ENCODE measurements at regions not wholly inside any gene's neighbourhood (a gene's known extent, or its start where the extent isn't known, plus 50 kb on each side); places are given as distances from the start of the nearest gene placed in this dataset.

DNA sequence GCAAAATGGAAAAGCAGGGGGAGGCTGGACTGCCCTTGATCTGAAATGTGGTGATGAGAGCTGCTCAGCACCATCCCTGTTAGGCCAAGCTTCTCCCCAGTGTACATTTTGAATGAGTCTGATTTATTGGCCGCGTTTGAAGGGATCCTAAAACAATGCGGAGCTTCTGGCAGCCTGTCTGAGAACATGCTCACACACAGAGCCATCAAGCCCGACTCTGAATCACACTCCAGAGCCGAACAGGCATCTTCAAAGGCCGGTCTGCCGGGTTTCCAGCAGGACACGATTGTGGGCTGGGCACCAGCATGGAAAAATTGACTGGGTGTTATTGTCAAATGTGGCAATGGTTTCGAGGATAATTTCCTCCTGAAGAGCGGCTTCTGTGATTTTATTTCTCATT, 235.9 kb downstream of the TFAP2C start:
- in situ Hi-C loops (cut with HindIII; ENCODE audit: low sequenced_read_pairs), result no loop called here

GRCh38 chr20:56867128-56867527, 238.0 kb downstream of the TFAP2C start:
- in situ Hi-C loops (cut with HindIII; ENCODE audit: low sequenced_read_pairs), result no loop called here

DNA sequence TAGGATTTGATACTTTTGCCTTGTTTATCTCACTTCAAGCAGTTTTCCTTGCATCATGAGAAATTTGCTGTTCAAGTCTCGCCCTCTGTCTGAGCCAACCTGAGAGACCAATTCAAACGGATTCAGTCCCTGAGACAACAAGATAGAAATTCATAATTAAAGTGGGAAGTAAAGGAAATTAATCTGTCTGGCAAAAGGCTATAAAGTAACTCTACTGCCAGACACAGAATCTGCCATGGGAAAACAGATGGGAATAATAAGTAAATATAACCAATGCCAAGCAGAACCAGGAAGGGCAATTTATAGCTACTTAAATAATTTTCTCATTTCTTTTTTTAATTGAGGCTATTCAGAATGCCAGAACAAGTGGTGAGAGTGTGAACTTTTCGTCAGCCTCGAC, 239.6 kb downstream of the TFAP2C start:
- in situ Hi-C loops (cut with HindIII; ENCODE audit: low sequenced_read_pairs), result no loop called here

GRCh38 chr20:56870271-56870670, 241.2 kb downstream of the TFAP2C start:
- in situ Hi-C loops (cut with HindIII; ENCODE audit: low sequenced_read_pairs), result no loop called here

DNA sequence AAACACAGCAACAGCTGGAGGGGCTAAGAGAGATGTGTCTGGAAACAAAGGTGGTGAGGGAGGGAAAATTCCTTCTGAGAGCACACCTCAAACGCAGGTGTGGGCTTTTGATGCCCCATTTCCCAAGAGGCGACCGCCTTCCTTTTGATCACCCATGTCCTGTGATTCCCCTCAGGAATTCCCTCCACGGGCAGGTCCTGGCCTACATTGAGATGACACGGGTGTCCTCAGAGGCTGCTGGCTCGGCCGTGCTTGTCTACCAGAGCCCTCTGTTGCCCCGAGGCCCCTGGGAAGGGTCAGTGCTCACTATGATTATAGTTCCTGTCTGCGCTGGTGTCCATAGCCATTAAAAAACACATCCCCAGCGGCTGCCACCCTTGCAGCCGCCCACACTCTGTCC, 242.6 kb downstream of the TFAP2C start:
- in situ Hi-C loops (cut with HindIII; ENCODE audit: low sequenced_read_pairs), result no loop called here

DNA sequence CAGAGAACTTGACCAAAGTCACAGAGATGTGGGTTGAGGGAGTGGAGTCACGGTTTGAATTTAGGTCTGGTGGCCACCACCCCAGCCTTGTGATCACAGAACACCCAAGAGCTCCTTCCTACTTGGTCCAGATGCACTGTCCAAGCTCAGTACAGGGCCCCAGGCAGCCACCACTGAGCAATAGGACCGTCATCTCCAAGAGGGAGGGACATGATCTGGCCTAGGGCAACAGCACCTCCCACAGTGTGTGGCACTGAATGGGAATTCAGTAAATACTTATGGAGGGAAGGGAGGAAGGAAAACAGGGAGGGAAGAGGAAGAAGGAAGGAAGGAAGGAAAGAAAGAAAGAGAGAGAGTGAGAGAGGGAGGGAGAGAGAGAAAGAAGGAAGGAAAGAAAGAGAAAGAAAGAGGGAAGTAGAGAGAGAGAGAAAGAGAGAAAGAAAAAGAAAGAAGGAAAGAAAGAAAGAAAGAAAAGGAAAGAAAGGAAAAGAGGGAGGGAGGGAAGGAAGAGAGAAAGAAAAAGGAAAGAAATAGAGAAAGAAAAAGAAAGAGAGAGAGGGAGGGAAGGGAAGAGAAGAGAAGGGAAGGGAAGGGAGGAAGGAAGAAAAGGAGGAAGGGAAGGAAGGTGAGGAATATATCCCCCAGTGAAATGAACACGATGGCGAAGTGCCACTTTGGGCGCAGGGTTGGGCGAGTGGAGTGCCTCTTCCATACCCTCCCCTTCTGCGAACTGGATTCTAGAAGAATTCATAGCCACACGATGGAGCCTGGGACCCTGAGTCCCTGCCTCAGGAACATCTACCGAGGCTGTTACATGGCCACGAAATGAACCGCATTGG, 243.7 kb downstream of the TFAP2C start:
- in situ Hi-C loops (cut with HindIII; ENCODE audit: low sequenced_read_pairs), result no loop called here

DNA sequence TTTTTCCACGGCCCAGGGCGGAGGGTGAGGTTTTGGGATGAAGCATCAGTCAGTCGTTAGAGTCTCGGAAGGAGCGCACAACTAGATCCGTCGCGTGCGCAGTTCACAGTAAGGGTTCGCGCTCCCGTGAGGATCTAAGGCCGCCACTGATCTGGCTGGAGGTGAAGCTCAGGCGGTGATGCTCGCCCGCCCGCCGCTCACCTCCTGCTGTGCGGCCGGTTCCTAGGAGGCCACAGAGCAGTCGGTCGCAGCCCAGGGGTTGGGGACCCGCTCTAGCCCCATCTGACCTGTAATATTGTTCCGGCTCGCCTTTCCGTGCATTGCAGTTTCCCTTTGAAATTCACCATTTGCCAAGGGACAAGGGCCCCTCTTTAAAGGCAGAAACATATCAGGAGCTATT, 244.7 kb downstream of the TFAP2C start:
- in situ Hi-C loops (cut with HindIII; ENCODE audit: low sequenced_read_pairs), result no loop called here

DNA sequence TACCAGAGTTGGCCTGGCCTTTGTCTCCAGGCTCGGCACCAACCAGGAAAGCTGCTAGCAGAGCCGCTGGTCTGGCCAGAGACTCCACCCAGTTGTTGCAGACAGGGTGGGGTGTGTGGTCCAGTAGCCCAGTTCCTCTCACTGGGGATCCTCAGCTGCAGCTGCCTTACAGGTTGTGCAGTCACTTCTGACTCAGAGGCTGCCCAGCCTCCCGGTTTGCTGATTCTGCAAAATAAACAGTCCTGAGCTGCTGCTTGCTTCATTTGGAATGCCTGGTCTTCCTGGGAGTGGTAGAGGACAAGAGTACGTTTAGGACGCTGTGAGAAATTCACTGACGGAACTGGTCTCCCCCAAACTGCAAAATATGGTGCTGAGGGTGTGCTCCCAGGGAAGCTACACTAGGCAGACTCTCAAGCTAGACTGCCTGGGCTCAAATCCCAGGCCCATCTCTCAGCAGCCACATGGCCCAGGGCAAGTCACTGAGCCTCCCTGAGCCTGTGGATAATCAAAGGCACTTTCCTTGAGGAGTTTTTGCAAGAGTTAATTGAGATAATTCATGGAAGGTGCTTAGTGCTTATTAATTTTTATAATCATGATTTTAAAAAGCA, 246.1 kb downstream of the TFAP2C start:
- in situ Hi-C loops (cut with HindIII; ENCODE audit: low sequenced_read_pairs), result no loop called here

- in situ Hi-C loops (cut with HindIII; ENCODE audit: low sequenced_read_pairs), result no loop called here
These were observed 246.7 kb downstream of the TFAP2C start for GRCh38 chr20:56875803-56876202.

DNA sequence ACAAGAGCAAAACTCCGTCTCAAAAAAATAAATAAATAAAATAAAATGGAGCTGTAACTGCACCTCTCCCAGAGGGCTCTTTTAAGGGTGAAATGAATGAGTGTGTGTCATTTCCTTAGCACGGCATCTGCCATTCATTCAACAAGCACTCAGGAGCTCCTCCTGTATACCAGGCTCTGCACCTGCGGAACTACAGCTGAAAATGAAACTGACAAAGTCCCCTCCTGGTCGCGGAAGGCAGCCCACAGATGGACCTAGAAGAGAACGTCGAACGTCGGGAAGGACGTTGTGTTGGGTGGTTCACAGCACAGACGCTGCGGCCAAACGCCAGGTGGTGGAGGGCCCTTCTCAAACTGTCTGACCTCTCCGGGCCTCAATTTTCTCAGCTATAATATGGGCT, 256.4 kb downstream of the TFAP2C start:
- in situ Hi-C loops (cut with HindIII; ENCODE audit: low sequenced_read_pairs), result no loop called here

GRCh38 chr20:56890011-56890410, 260.9 kb downstream of the TFAP2C start:
- in situ Hi-C loops (cut with HindIII; ENCODE audit: low sequenced_read_pairs), result no loop called here

GRCh38 chr20:56893226-56893917, 264.3 kb downstream of the TFAP2C start:
- in situ Hi-C loops (cut with HindIII; ENCODE audit: low sequenced_read_pairs), result no loop called here

GRCh38 chr20:56896447-56896846, 267.3 kb downstream of the TFAP2C start:
- in situ Hi-C loops (cut with HindIII; ENCODE audit: low sequenced_read_pairs), result no loop called here

GRCh38 chr20:56897318-56897957, 268.3 kb downstream of the TFAP2C start:
- in situ Hi-C loops (cut with HindIII; ENCODE audit: low sequenced_read_pairs), result no loop called here

- in situ Hi-C loops (cut with HindIII; ENCODE audit: low sequenced_read_pairs), result no loop called here
These were observed 268.8 kb downstream of the TFAP2C start for GRCh38 chr20:56897958-56898349.

GRCh38 chr20:56899506-56899905, 270.4 kb downstream of the TFAP2C start:
- in situ Hi-C loops (cut with HindIII; ENCODE audit: low sequenced_read_pairs), result no loop called here

GRCh38 chr20:56900252-56900651, 271.1 kb downstream of the TFAP2C start:
- in situ Hi-C loops (cut with HindIII; ENCODE audit: low sequenced_read_pairs), result no loop called here

GRCh38 chr20:56903421-56903820, 274.3 kb downstream of the TFAP2C start:
- in situ Hi-C loops (cut with HindIII; ENCODE audit: low sequenced_read_pairs), result no loop called here

- in situ Hi-C loops (cut with HindIII; ENCODE audit: low sequenced_read_pairs), result no loop called here
These were observed 274.8 kb downstream of the TFAP2C start for GRCh38 chr20:56903858-56904257.

DNA sequence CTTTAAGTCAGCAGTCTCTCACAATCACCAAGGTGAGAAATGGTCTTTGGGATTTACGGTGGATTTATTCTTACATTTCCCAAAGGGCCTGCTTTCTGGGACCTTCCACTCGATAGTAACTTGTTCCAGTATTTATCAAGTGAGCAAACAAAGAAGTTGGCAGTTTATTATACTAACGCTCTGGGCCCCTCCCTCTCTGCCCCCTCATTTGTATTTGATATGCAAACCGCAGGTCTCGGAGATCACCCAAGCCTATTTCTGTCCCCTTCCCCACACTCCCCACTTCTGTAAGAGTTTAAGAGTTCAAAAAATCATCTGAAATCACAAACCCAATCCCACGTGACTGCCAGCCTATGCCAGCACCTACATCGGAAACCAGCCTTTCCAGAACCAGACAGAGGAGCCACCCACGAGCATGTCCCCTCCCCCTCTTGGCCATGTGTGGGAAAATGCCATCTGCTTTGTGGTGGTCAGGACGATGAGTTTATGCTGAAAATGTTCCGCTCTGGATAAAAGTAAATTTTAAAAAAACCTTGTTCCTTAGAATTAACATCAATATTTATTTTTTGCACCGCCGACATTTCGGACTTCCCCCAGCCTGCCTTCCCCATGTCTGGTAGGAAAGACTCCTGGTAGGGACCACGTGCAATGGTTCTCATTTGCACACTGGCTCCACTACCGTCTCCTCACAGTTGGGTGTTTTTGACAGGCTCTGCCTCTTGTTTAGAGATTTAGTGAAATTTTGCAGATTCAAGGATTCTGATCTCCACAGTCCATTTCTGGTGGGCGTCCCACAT, 281.0 kb downstream of the TFAP2C start:
- in situ Hi-C loops (cut with HindIII; ENCODE audit: low sequenced_read_pairs), result no loop called here

- in situ Hi-C loops (cut with HindIII; ENCODE audit: low sequenced_read_pairs), result no loop called here
These were observed 282.8 kb downstream of the TFAP2C start for GRCh38 chr20:56911946-56912345.
